ENCODE measurements at regions not wholly inside any gene's neighbourhood (a gene's known extent, or its start where the extent isn't known, plus 50 kb on each side); places are given as distances from the start of the nearest gene placed in this dataset.

GRCh38 chr11:87405843-87406242 is 368.1 kb downstream of the TMEM135 start:
- no peak for DNase-seq

- DNase-seq = no peak
Observed at GRCh38 chr11:87405356-87405755, 367.6 kb downstream of the TMEM135 start.

DNA sequence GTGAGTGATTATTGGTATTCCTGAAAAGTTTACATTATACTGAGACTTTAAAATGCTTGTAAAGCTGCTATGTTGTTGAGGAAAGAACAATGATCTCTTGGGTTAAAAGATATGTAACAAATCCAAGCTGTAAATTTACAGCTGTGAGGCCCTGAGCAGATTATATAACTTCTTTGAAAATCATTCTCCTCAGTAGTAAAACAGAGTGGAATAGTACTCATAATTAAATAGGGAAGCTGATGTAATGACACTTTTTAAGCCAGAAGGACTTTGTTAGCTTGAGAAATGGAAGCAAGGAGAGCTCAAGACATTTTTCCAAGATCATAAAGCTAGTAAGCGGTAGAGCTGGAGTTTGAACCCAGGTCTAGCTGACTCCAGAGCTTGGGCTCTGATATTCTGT is 363.9 kb downstream of the TMEM135 start:
- DNase-seq = no peak

- DNase-seq = no peak
Observed at GRCh38 chr11:87399341-87399740, 361.6 kb downstream of the TMEM135 start.

DNA sequence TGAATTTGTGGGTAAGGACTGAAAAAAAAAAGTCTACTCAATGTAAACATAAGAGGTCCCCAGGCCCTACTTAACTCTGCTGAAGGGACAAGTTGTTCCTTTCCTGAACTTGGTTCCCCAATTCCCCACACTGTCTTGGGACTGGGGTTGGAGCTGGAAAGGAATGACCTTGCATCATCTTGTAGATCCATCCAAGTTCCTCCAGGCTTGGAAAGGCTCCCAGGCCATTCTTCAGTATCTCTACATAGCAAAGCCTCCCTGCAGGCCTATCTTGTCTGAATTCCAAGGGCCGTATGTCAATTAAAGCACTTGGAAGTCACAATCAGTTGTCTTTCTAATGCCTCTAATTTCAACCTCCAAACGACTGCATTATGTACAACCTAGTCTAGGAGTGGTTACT is 361.2 kb downstream of the TMEM135 start:
- DNase-seq = no peak

DNA sequence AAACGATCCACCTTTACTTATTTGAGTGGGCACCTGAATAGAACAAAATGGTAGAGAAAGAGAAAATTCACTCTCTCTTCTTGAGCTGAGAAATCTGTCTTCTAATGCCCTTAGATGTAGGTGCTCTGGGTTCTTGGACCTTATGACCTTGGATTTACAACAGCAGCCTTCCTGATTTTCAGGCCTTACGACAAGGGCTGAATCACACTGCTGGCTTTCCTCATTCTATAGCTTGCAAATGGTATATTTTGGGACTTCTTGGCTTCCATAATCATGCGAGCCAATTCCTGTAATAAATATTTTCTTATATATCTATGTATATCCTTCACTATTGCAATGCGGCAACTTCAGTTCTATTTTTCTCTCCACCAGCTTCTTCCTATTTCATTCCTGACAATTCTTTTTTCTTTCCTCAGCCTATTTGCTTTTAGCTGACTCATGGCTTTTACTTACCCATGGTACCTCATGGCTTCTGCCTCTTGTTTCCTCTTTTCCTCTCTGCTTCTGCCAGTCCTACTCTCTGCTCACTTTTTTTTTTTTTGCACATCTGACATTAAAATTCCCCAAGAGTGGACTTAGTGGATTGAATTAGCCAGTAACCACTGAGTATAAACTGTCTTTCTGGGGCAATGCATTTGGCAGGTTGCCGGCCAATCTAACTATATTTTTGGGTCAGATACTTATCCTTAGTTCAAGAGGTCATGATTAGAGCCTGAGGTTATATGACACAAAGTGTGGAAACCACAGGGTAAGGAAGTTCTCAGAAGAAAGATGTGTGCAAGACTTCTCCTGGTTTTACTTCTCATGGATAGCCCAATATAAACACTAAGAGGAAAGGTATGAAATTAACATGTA is 359.5 kb downstream of the TMEM135 start:
- no peak for DNase-seq

GRCh38 chr11:87394924-87395323 is 357.2 kb downstream of the TMEM135 start:
- DNase-seq = no peak

GRCh38 chr11:87392665-87393064 is 354.9 kb downstream of the TMEM135 start:
- DNase-seq = no peak

GRCh38 chr11:87391496-87391895 is 353.8 kb downstream of the TMEM135 start:
- DNase-seq = no peak

DNA sequence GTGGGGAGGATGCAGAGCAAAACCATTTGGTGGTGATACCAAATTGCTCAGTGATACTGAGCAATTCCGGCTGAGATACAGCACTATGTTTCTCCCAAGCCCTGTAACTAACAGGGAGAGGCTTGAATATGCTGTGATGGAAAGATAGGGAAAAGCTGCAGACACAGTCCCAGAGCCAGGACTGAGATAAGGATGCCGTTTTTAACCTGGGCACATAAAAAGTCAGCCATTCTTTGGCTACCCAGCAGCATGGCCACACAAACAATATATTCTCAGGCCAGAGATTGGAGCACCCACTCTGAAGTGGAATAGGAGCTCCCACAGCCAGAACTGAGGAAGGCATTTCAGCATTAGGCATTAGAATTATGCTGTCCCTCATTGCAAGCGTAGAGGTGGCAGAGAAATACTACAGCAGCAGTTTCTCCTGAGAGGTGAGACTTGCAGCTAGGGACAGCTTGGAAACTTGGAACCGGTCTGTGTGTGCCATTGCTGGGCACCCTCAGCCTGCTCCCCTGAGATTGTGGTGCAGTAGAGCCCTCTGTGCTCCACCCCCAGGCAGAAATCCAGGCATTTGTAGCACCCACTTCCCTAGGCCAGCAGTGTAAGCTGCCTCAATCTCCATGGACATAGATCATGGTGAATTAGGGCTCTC is 346.5 kb downstream of the TMEM135 start:
- DNase-seq = no peak

- no peak for DNase-seq
Observed at GRCh38 chr11:87374038-87374807, 336.5 kb downstream of the TMEM135 start.
